Mucosa of descending colon (tissue), 3 donors: ENCODE measurements at regions not wholly inside any gene's neighbourhood (a gene's known extent, or its start where the extent isn't known, plus 50 kb on each side); places are given as distances from the start of the nearest gene placed in this dataset.

ENCODE experiments used
- ATAC-seq: fragments of 200-7000 bp; cut with Tn5 transposase; one replicate; pipeline ENCODE4 v1.9.1; 2020; ENCODE audit warnings: mild to moderate bottlenecking, moderate library complexity
- DNase-seq, 3 donors: peaks; one replicate each; pipeline ENCODE4 v3.0.0-alpha.2; 2020
- H3K36me3 ChIP-seq: fragments of 200-600 bp; one replicate; pipeline ENCODE4 v1.8.0; 2021; ENCODE audit warnings: low read depth, mild to moderate bottlenecking
- H3K4me1 ChIP-seq: fragments of 200-600 bp; one replicate; pipeline ENCODE4 v1.8.0; 2021; ENCODE audit warnings: low read depth, mild to moderate bottlenecking
- H3K4me3 ChIP-seq: fragments of 200-600 bp; one replicate; pipeline ENCODE4 v1.8.0; 2021; ENCODE audit warnings: mild to moderate bottlenecking
- H3K9me3 ChIP-seq: fragments of 200-600 bp; one replicate; pipeline ENCODE4 v1.8.0; 2021; ENCODE audit warnings: mild to moderate bottlenecking
- CTCF ChIP-seq: fragments of 200-600 bp; IDR thresholded peaks from one replicate; pipeline ENCODE4 v1.8.0; 2022; ENCODE audit warnings: antibody characterized with exemption, mild to moderate bottlenecking
- intact Hi-C, 2 donors: fragments of 100-400 bp; cut with DNase I in 1 of 2; cut with micrococcal nuclease in 1 of 2; formaldehyde crosslinking; loops; one replicate each; pipeline versions ENCODE4 v1.11.0 to v1.11.1; 2022; cut with DNase I, micrococcal nuclease
- donor health status: DM: no; HTN: no; CAD: no; lungs with moderate emphysema.
- donor health status: DM: no; HTN: no; CAD: no.
- donor health status: DM: no; HTN: yes; CAD: no.

- Histone ChIP-seq H3K9me3 (no peaks in the 10 kb centered on the region), H3K4me3 (no peak overlapping the region), H3K36me3 (no peaks in the 10 kb centered on the region), H3K4me1 (no peaks in the 10 kb centered on the region)
- no peak for ATAC-seq
- intact Hi-C loops = no loop called here
- DNase-seq = no peak
- no peak for TF ChIP-seq CTCF
Observed at GRCh38 chr3:75126556-75126955, 512.1 kb upstream of the CNTN3 start.

DNA sequence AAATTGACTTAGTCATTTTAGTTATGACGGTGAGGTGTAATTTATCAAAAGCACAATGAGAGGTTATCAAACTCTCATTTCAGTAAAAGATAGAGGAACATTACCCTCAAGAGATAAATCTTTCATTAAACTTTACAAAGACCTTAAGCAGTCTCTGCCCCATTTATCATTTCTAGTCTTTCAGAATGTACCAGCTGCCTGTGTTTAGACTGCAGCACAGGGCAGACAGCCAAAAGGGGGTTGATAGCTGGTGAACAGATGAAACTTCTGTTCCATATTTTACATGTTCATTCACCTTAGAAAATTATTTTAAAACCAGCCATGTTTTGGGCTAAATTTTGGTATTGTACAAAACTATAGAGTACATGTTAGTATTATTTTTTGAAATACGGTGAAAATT, 514.6 kb upstream of the CNTN3 start:
- H3K9me3 ChIP-seq = no peaks in the 10 kb centered on the region
- H3K4me1 ChIP-seq = no peaks in the 10 kb centered on the region
- no peaks in the 10 kb centered on the region for H3K36me3 ChIP-seq
- ATAC-seq (no peak), DNase-seq (no peak)
- intact Hi-C loops = no loop called here
- TF ChIP-seq CTCF = no peak
- no peak overlapping the region for H3K4me3 ChIP-seq

GRCh38 chr3:75136100-75136897, 521.8 kb upstream of the CNTN3 start:
- no peaks in the 10 kb centered on the region for H3K36me3 ChIP-seq
- intact Hi-C loops = no loop called here
- H3K4me3 ChIP-seq = no peak overlapping the region
- no peak for ATAC-seq
- no peak for TF ChIP-seq CTCF
- DNase-seq = no peak
- no peaks in the 10 kb centered on the region for H3K4me1 ChIP-seq
- peaks cover 7% of the 10 kb centered on the region for H3K9me3 ChIP-seq

- DNase-seq = no peak
- H3K4me3 ChIP-seq = no peak overlapping the region
- H3K36me3 ChIP-seq = no peaks in the 10 kb centered on the region
- intact Hi-C loops = no loop called here
- TF ChIP-seq CTCF = no peak
- peaks cover 7% of the 10 kb centered on the region for H3K9me3 ChIP-seq
- H3K4me1 ChIP-seq = no peaks in the 10 kb centered on the region
- ATAC-seq = no peak
Observed at GRCh38 chr3:75138345-75138744, 523.9 kb upstream of the CNTN3 start.

GRCh38 chr3:75140904-75141615, 523.1 kb upstream of the FRG2C start:
- peaks cover 7% of the 10 kb centered on the region for H3K9me3 ChIP-seq
- ATAC-seq = no peak

More at GRCh38 chr3:75140904-75141615, 523.1 kb upstream of the FRG2C start:
- no peak for TF ChIP-seq CTCF
- intact Hi-C loops = no loop called here
- Histone ChIP-seq H3K4me1 (no peaks in the 10 kb centered on the region), H3K4me3 (no peak overlapping the region), H3K36me3 (no peaks in the 10 kb centered on the region)
- DNase-seq = no peak
